IMR-90 (cell line): ENCODE measurements at regions not wholly inside any gene's neighbourhood (a gene's known extent, or its start where the extent isn't known, plus 50 kb on each side); places are given as distances from the start of the nearest gene placed in this dataset.

Source experiments
- ATAC-seq: fragments of 200-7000 bp; cut with Tn5 transposase; 2 replicates; pipeline ENCODE4 v1.9.1; 2020; ENCODE audit warnings: low read depth, mild to moderate bottlenecking, moderate library complexity
- BruUV-seq: library from RNA; stranded (reverse); fragments of 400-500 nt; replicated peaks from 2 replicates; lab custom pipeline; 2021; lab: Mats Ljungman, UMichigan
- CTCF ChIA-PET: fragments of 300-600 bp; formaldehyde crosslinking; extraction: SDS; loops from one replicate; lab custom pipeline; 2021; ENCODE audit warnings: antibody characterized with exemption; lab: Yijun Ruan, JAX
- POLR2A ChIA-PET: fragments of 300-600 bp; sonication (Branson Sonifier 250); formaldehyde crosslinking; loops from one replicate; lab custom pipeline; 2022; ENCODE audit warnings: antibody characterized with exemption; ENCODE audit not compliant: unreplicated experiment; lab: Charles Lee
- DNase-seq: peaks from one replicate; pipeline ENCODE4 v3.0.0; 2013
- H2AFZ ChIP-seq: replicated peaks from 2 replicates; pipeline ENCODE3; 2013; ENCODE audit warnings: low read length, mild to moderate bottlenecking; ENCODE audit not compliant: poor library complexity
- H2AK5ac ChIP-seq: 2 replicates; pipeline ENCODE4 v1.6.1; 2013; ENCODE audit warnings: low read depth, low read length, inconsistent platforms
- H2AK9ac ChIP-seq: replicated peaks from 2 replicates; pipeline ENCODE3; 2013; ENCODE audit warnings: mild to moderate bottlenecking, low read depth, low read length, moderate library complexity; ENCODE audit not compliant: poor library complexity
- H2BK120ac ChIP-seq: 2 replicates; pipeline ENCODE4 v1.6.1; 2013; ENCODE audit warnings: low read depth, low read length, inconsistent platforms
- H2BK15ac ChIP-seq: 3 replicates; pipeline ENCODE4 v1.6.1; 2013; ENCODE audit warnings: low read depth, low read length, inconsistent platforms
- H2BK20ac ChIP-seq: 2 replicates; pipeline ENCODE4 v1.6.1; 2013; ENCODE audit warnings: low read depth, mild to moderate bottlenecking, inconsistent platforms, low read length, moderate library complexity
- H2BK5ac ChIP-seq: 2 replicates; pipeline ENCODE4 v1.6.1; 2013; ENCODE audit warnings: mild to moderate bottlenecking, low read depth, low read length, inconsistent platforms; ENCODE audit not compliant: poor library complexity, severe bottlenecking
- H3K14ac ChIP-seq: replicated peaks from 2 replicates; pipeline ENCODE4 v1.6.1; 2013; ENCODE audit warnings: low read depth, low read length, inconsistent platforms
- H3K18ac ChIP-seq: 2 replicates; pipeline ENCODE4 v1.6.1; 2013; ENCODE audit warnings: low read depth, low read length, control low read depth
- H3K23ac ChIP-seq: 2 replicates; pipeline ENCODE4 v1.6.1; 2013; ENCODE audit warnings: low read depth, low read length, inconsistent platforms
- H3K27ac ChIP-seq: 2 replicates; pipeline ENCODE4 v1.5.1; 2013; ENCODE audit warnings: mild to moderate bottlenecking, control low read depth, low read length; ENCODE audit not compliant: insufficient read depth
- H3K27me3 ChIP-seq: 2 replicates; pipeline ENCODE4 v1.6.1; 2013; ENCODE audit warnings: low read length; ENCODE audit not compliant: control insufficient read depth, insufficient read depth
- H3K36me3 ChIP-seq: 2 replicates; pipeline ENCODE4 v1.6.1; 2013; ENCODE audit warnings: low read length, mixed read lengths; ENCODE audit not compliant: control insufficient read depth, insufficient read depth
- H3K4ac ChIP-seq: 2 replicates; pipeline ENCODE4 v1.6.1; 2013; ENCODE audit warnings: low read depth, low read length, inconsistent platforms
- H3K4me1 ChIP-seq: 2 replicates; pipeline ENCODE4 v1.6.1; 2013; ENCODE audit warnings: low read length, mixed read lengths; ENCODE audit not compliant: control insufficient read depth, insufficient read depth
- H3K4me2 ChIP-seq: 2 replicates; pipeline ENCODE4 v1.6.1; 2013; ENCODE audit warnings: low read depth, mild to moderate bottlenecking, control low read depth, low read length, moderate library complexity
- H3K4me3 ChIP-seq: 2 replicates; pipeline ENCODE4 v1.5.1; 2013; ENCODE audit warnings: low read depth, mild to moderate bottlenecking, control low read depth, low read length, moderate library complexity; ENCODE audit not compliant: insufficient read depth
- H3K56ac ChIP-seq: 2 replicates; pipeline ENCODE4 v1.6.1; 2013; ENCODE audit warnings: low read length, inconsistent platforms; ENCODE audit not compliant: insufficient read depth; ENCODE audit errors: extremely low read depth
- H3K79me1 ChIP-seq, 2 experiments: 2 replicates each; pipeline ENCODE4 v1.6.1; 2013; ENCODE audit warnings: low read length in 2 of 2, inconsistent platforms in 1 of 2, low read depth in 1 of 2
- H3K9ac ChIP-seq: 2 replicates; pipeline ENCODE4 v1.6.1; 2013; ENCODE audit warnings: low read depth, low read length, control low read depth
- H3K9me1 ChIP-seq: 2 replicates; pipeline ENCODE4 v1.6.1; 2013; ENCODE audit warnings: low read length, inconsistent platforms; ENCODE audit not compliant: insufficient read depth
- H3K9me3 ChIP-seq: 2 replicates; pipeline ENCODE4 v1.6.1; 2013; ENCODE audit warnings: low read length; ENCODE audit not compliant: control insufficient read depth, insufficient read depth
- H4K20me1 ChIP-seq: 2 replicates; pipeline ENCODE4 v1.6.1; 2013; ENCODE audit warnings: low read length, inconsistent platforms; ENCODE audit not compliant: insufficient read depth
- H4K5ac ChIP-seq: 2 replicates; pipeline ENCODE4 v1.6.1; 2013; ENCODE audit warnings: mild to moderate bottlenecking, low read depth, low read length, control low read depth
- H4K8ac ChIP-seq, 2 experiments: 2 replicates each; pipeline ENCODE4 v1.6.1; 2013; ENCODE audit warnings: low read depth in 2 of 2, low read length in 2 of 2, control low read depth in 1 of 2, inconsistent platforms in 1 of 2
- H4K91ac ChIP-seq: 2 replicates; pipeline ENCODE4 v1.6.1; 2013; ENCODE audit warnings: low read depth, low read length, inconsistent platforms; ENCODE audit not compliant: insufficient read depth
- BHLHE40 ChIP-seq: fragments of 150-350 bp; IDR thresholded peaks from 2 replicates; pipeline ENCODE4 v1.6.1; 2016; ENCODE audit warnings: mild to moderate bottlenecking, low read depth, low read length
- CEBPB ChIP-seq: IDR thresholded peaks from 2 replicates; pipeline ENCODE4 v1.6.1; 2012; ENCODE audit warnings: low read depth, low read length, improper control_type of control experiment
- CHD1 ChIP-seq: IDR thresholded peaks from 2 replicates; pipeline ENCODE4 v1.6.1; 2012; ENCODE audit warnings: low read depth, low read length, improper control_type of control experiment
- FOS ChIP-seq: fragments of 150-350 bp; IDR thresholded peaks from 2 replicates; pipeline ENCODE4 v1.6.1; 2016; ENCODE audit warnings: low read depth, low read length
- MAFK ChIP-seq: IDR thresholded peaks from 2 replicates; pipeline ENCODE4 v1.6.1; 2012; ENCODE audit warnings: low read depth, low read length, improper control_type of control experiment
- MAZ ChIP-seq: IDR thresholded peaks from 2 replicates; pipeline ENCODE4 v1.6.1; 2012; ENCODE audit warnings: low read depth, mild to moderate bottlenecking, low read length, improper control_type of control experiment, moderate library complexity, borderline replicate concordance
- MXI1 ChIP-seq: IDR thresholded peaks from 2 replicates; pipeline ENCODE4 v1.6.1; 2012; ENCODE audit warnings: low read depth, mild to moderate bottlenecking, low read length, moderate library complexity, borderline replicate concordance
- NFE2L2 ChIP-seq: fragments of 150-350 bp; IDR thresholded peaks from 2 replicates; pipeline ENCODE4 v1.6.1; 2016; ENCODE audit warnings: low read depth, mild to moderate bottlenecking, low read length
- RAD21 ChIP-seq: IDR thresholded peaks from 2 replicates; pipeline ENCODE4 v1.6.1; 2012; ENCODE audit warnings: low read length, improper control_type of control experiment
- RCOR1 ChIP-seq: IDR thresholded peaks from 2 replicates; pipeline ENCODE4 v1.6.1; 2012; ENCODE audit warnings: mild to moderate bottlenecking, low read length, improper control_type of control experiment; ENCODE audit not compliant: insufficient replicate concordance
- RFX5 ChIP-seq: IDR thresholded peaks from 2 replicates; pipeline ENCODE4 v1.8.0; 2012; ENCODE audit warnings: low read depth, mild to moderate bottlenecking, low read length, moderate library complexity
- SMC3 ChIP-seq: fragments of 150-350 bp; IDR thresholded peaks from 2 replicates; pipeline ENCODE4 v1.6.1; 2016; ENCODE audit warnings: low read depth, mild to moderate bottlenecking, antibody characterized with exemption, low read length, moderate library complexity
- WGBS, 2 experiments: methylation state at CpG; one replicate each; pipeline versions ENCODE4 v1.1.5 to v1.1.7; 2013; ENCODE audit warnings: missing lambda C conversion rate in 2 of 2; ENCODE audit not compliant: insufficient read length in 1 of 2; ENCODE audit errors: extremely low coverage in 2 of 2; 5-methylcytosine and 5-hydroxymethylcytosine counted together
- dilution Hi-C: fragments of 300-500 bp; cut with HindIII; formaldehyde crosslinking; loops from one replicate; pipeline ENCODE4 v1.14.3; 2018; ENCODE audit warnings: low sequenced_read_pairs; ENCODE audit not compliant: unreplicated experiment
- in situ Hi-C: fragments of 300-500 bp; cut with MboI; formaldehyde crosslinking; loops from 3 replicates; pipeline ENCODE4 v1.14.3; 2019; ENCODE audit warnings: low sequenced_read_pairs, inconsistent platforms, mixed read lengths
- intact Hi-C: fragments of 100-400 bp; cut with micrococcal nuclease; formaldehyde crosslinking; loops from 2 replicates; pipeline ENCODE4 v1.10.0; 2022
- TF ChIP-seq, protein P1 (sequence below): fragments of 150-350 bp; IDR thresholded peaks from 2 replicates; pipeline ENCODE4 v1.6.1; 2016; ENCODE audit warnings: low read depth, mild to moderate bottlenecking, low read length, moderate library complexity, borderline replicate concordance
- TF ChIP-seq, protein P2 (sequence below): conservative IDR thresholded peaks from 2 replicates; pipeline ENCODE4 v1.5.1; 2012; ENCODE audit warnings: mild to moderate bottlenecking, low read depth, low read length, improper control_type of control experiment

DNA sequence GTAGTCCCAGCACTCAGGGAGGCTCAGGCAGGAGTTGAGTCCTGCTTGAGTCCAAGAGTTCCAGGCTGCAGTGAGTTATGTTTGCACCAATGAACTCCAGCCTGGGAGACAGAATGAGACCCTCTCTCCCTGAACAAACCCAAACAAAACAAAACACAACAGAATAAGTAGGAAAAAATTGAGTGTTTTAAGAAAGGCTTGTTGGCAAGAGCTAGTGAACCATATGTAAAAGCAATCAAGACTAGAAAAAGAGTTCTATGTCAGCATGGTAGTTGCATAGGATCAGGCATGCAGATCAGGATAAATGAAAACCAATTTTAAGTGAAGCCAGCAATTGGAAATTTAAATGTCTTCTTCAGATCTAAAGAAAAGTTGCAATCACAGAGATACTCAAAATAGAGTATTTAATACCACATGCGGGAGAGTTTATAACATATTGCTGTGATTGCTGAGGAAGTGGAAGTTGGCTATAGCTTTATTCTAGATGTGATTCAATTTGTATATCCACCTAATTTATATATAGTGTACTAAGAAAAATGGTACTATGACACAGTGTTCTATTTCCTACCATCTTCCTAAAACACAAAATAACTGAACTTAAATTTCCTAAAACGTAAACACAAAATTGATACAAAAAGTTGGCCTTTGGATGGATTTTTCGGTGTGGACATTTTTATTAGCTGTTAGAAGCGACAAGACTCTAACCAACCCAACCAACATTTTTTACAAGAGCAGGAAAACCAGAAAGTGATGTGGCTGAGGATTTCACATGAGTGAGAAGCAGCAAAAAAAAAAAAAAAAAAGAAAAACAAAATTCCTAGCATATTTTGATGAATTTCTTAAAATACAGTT, 101.9 kb upstream of the ROBO1 start:
- intact Hi-C loops (no loop called here), in situ Hi-C loops (no loop called here), dilution Hi-C loops (no loop called here)
- no peak overlapping the region for H2BK15ac ChIP-seq
- H3K4me2 ChIP-seq = no peak overlapping the region
- H3K27me3 ChIP-seq = no peaks in the 10 kb centered on the region
- no peak overlapping the region for H3K23ac ChIP-seq
- no peak for ATAC-seq
- no peak overlapping the region for H3K14ac ChIP-seq
- H2AK5ac ChIP-seq = no peak overlapping the region
- no peak overlapping the region for H2BK5ac ChIP-seq
- ChIA-PET CTCF (no interaction called here), POLR2A (interaction anchor here (0.6 kb wide), 1 partner anchor 24 kb away, joined by 10 read pairs; no protein-coding TSS in a partner anchor)
- no TSS peak for BruUV-seq
- H3K27ac ChIP-seq = no peak overlapping the region
- no peaks in the 10 kb centered on the region for H4K20me1 ChIP-seq
- no peak overlapping the region for H3K18ac ChIP-seq
- no peaks in the 10 kb centered on the region for H3K9me1 ChIP-seq
- H4K5ac ChIP-seq = no peak overlapping the region
- H2AFZ ChIP-seq = no peak overlapping the region
- H4K8ac ChIP-seq = no peak overlapping the region
- no peak overlapping the region for H2AK9ac ChIP-seq
- no CpG with 5 or more reads among the region's 4 CpGs for WGBS, 2 experiments
- DNase-seq = no peak
- TF ChIP-seq SMC3 (no peak), RAD21 (no peak), CEBPB (no peak), MAFK (no peak), CHD1 (no peak), RFX5 (no peak), MXI1 (no peak), FOS (no peak), RCOR1 (no peak), MAZ (no peak), BHLHE40 (no peak), NFE2L2 (no peak)
- TF ChIP-seq, protein P1, sequence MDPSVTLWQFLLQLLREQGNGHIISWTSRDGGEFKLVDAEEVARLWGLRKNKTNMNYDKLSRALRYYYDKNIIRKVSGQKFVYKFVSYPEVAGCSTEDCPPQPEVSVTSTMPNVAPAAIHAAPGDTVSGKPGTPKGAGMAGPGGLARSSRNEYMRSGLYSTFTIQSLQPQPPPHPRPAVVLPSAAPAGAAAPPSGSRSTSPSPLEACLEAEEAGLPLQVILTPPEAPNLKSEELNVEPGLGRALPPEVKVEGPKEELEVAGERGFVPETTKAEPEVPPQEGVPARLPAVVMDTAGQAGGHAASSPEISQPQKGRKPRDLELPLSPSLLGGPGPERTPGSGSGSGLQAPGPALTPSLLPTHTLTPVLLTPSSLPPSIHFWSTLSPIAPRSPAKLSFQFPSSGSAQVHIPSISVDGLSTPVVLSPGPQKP = no peak
- TF ChIP-seq, protein P2, sequence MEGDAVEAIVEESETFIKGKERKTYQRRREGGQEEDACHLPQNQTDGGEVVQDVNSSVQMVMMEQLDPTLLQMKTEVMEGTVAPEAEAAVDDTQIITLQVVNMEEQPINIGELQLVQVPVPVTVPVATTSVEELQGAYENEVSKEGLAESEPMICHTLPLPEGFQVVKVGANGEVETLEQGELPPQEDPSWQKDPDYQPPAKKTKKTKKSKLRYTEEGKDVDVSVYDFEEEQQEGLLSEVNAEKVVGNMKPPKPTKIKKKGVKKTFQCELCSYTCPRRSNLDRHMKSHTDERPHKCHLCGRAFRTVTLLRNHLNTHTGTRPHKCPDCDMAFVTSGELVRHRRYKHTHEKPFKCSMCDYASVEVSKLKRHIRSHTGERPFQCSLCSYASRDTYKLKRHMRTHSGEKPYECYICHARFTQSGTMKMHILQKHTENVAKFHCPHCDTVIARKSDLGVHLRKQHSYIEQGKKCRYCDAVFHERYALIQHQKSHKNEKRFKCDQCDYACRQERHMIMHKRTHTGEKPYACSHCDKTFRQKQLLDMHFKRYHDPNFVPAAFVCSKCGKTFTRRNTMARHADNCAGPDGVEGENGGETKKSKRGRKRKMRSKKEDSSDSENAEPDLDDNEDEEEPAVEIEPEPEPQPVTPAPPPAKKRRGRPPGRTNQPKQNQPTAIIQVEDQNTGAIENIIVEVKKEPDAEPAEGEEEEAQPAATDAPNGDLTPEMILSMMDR = no peak
- H3K9ac ChIP-seq = no peak overlapping the region
- H2BK120ac ChIP-seq = no peak overlapping the region
- no peaks in the 10 kb centered on the region for H3K36me3 ChIP-seq
- H3K56ac ChIP-seq = no peak overlapping the region
- H2BK20ac ChIP-seq = no peak overlapping the region
- H4K91ac ChIP-seq = no peak overlapping the region
- H3K79me1 ChIP-seq = no peaks in the 10 kb centered on the region
- H3K9me3 ChIP-seq = peaks cover 2% of the 10 kb centered on the region
- H3K4me1 ChIP-seq = no peaks in the 10 kb centered on the region
- H3K4me3 ChIP-seq = no peak overlapping the region
- H3K4ac ChIP-seq = no peak overlapping the region
